ENCODE measurements at regions not wholly inside any gene's neighbourhood (a gene's known extent, or its start where the extent isn't known, plus 50 kb on each side); places are given as distances from the start of the nearest gene placed in this dataset.

- H3K27ac Mint-ChIP-seq = no peak overlapping the region
- H3K4me1 Mint-ChIP-seq = no peaks in the 10 kb centered on the region
- no peak overlapping the region for H3K4me3 Mint-ChIP-seq
- peaks cover 5% of the 10 kb centered on the region for H3K27me3 Mint-ChIP-seq
- no peaks in the 10 kb centered on the region for H3K9me3 Mint-ChIP-seq
- H3K36me3 Mint-ChIP-seq = peaks cover 2% of the 10 kb centered on the region
Observed at GRCh38 chr1:147811273-147811672, 50.9 kb upstream of the GJA5 start.

- Mint-ChIP-seq H3K27me3 (peaks cover 5% of the 10 kb centered on the region), H3K9me3 (no peaks in the 10 kb centered on the region), H3K36me3 (peaks cover 2% of the 10 kb centered on the region), H3K4me3 (no peak overlapping the region), H3K4me1 (no peaks in the 10 kb centered on the region), H3K27ac (no peak overlapping the region)
Observed at GRCh38 chr1:147811751-147812150, 51.3 kb upstream of the GJA5 start.

GRCh38 chr1:147812799-147813198 is 52.4 kb upstream of the GJA5 start:
- Mint-ChIP-seq H3K36me3 (peaks cover 2% of the 10 kb centered on the region), H3K4me1 (no peaks in the 10 kb centered on the region), H3K27me3 (peaks cover 6% of the 10 kb centered on the region), H3K27ac (peak overlapping the region in 1 of 3 donors; percentile 13), H3K9me3 (no peaks in the 10 kb centered on the region), H3K4me3 (no peak overlapping the region)

GRCh38 chr1:147815503-147815902 is 55.1 kb upstream of the GJA5 start:
- H3K9me3 Mint-ChIP-seq = no peaks in the 10 kb centered on the region
- no peak overlapping the region for H3K27ac Mint-ChIP-seq
- H3K36me3 Mint-ChIP-seq = peaks cover 2% of the 10 kb centered on the region
- H3K4me1 Mint-ChIP-seq = no peaks in the 10 kb centered on the region
- H3K4me3 Mint-ChIP-seq = no peak overlapping the region
- peaks cover 9% of the 10 kb centered on the region for H3K27me3 Mint-ChIP-seq

DNA sequence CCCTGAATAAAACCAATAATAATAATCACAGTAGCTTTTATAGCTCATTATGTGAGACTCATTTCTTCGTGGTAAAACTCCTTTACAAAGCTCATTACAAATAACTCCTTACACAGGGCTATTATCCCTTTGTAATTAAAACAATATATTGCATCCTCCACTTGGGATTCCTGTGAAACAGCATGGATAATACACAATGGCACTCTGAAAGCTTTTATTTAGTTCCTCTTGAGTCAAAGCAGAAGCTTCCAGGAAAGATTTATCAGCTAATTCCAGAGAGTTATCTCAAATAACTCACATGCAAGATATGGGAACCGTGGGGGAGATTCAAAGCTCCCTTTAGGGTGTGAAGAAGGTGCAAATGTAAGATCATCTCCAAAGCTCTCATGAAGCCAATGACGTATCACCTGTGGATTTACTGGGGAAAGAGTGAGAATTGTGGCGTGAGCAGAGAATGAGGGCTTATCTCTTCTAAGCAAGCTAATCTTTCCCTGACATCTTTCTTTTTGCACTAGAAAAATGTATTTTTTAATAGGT is 60.4 kb upstream of the GJA5 start:
- peaks cover 7% of the 10 kb centered on the region for H3K27me3 Mint-ChIP-seq
- no peak overlapping the region for H3K27ac Mint-ChIP-seq
- no peaks in the 10 kb centered on the region for H3K9me3 Mint-ChIP-seq
- H3K4me1 Mint-ChIP-seq = no peaks in the 10 kb centered on the region
- H3K4me3 Mint-ChIP-seq = no peak overlapping the region
- H3K36me3 Mint-ChIP-seq = no peaks in the 10 kb centered on the region

GRCh38 chr1:147821883-147822282 is 61.5 kb upstream of the GJA5 start:
- Mint-ChIP-seq H3K4me1 (no peaks in the 10 kb centered on the region), H3K9me3 (no peaks in the 10 kb centered on the region), H3K36me3 (no peaks in the 10 kb centered on the region), H3K27me3 (peaks cover 7% of the 10 kb centered on the region), H3K27ac (no peak overlapping the region), H3K4me3 (no peak overlapping the region)

GRCh38 chr1:147822292-147822691 is 61.9 kb upstream of the GJA5 start:
- no peak overlapping the region for H3K4me3 Mint-ChIP-seq
- peaks cover 5% of the 10 kb centered on the region for H3K27me3 Mint-ChIP-seq
- H3K27ac Mint-ChIP-seq = no peak overlapping the region
- H3K4me1 Mint-ChIP-seq = no peaks in the 10 kb centered on the region
- no peaks in the 10 kb centered on the region for H3K36me3 Mint-ChIP-seq
- H3K9me3 Mint-ChIP-seq = no peaks in the 10 kb centered on the region

DNA sequence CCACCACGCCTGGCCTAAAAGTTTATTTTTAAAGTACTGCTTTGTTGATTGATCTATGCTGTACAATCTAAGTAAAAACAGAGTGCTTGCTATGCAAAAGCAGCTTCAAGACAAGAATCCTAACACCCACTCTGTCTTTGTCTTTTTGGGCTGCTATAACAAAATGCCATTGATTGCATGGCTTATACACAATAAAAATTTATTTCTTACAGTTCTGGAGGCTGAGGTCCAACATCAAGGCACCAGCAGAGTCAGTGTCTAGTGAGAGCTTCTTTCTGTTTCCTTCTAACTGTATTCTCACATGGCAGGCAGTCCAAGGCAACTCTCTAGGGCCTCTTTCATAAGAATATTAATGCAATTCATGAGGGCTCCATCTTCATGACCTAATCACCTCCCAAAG is 63.6 kb upstream of the GJA5 start:
- Mint-ChIP-seq H3K27me3 (peaks cover 5% of the 10 kb centered on the region), H3K27ac (no peak overlapping the region), H3K4me1 (no peaks in the 10 kb centered on the region), H3K36me3 (no peaks in the 10 kb centered on the region), H3K9me3 (no peaks in the 10 kb centered on the region), H3K4me3 (no peak overlapping the region)

- H3K27me3 Mint-ChIP-seq = peaks cover 7% of the 10 kb centered on the region
Observed at GRCh38 chr1:147824798-147825197, 64.4 kb upstream of the GJA5 start.

DNA sequence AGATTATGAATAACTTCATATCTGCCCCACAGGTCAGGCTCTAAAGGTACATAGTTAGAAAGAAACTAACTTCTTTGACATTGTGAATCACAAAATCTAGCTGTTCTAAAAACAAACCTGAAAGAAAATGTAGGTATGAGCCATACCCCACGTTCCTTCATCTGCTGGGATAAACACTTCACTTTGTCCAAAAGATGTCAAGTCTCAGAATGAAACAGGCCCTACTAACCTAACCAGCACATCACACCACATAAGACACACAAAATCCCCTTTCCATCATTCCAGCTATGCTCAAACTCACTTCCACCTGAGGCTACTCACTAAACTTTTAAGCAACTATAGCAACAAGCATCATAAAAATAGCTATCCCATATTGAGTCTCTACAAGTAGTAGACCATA is 65.2 kb upstream of the GJA5 start:
- Mint-ChIP-seq H3K4me3 (no peak overlapping the region), H3K4me1 (no peaks in the 10 kb centered on the region), H3K27ac (no peak overlapping the region), H3K36me3 (no peaks in the 10 kb centered on the region), H3K27me3 (peaks cover 2% of the 10 kb centered on the region), H3K9me3 (no peaks in the 10 kb centered on the region)

More at GRCh38 chr1:147824798-147825197, 64.4 kb upstream of the GJA5 start:
- H3K4me3 Mint-ChIP-seq = no peak overlapping the region
- no peaks in the 10 kb centered on the region for H3K9me3 Mint-ChIP-seq
- no peaks in the 10 kb centered on the region for H3K36me3 Mint-ChIP-seq
- H3K27ac Mint-ChIP-seq = no peak overlapping the region
- H3K4me1 Mint-ChIP-seq = no peaks in the 10 kb centered on the region

DNA sequence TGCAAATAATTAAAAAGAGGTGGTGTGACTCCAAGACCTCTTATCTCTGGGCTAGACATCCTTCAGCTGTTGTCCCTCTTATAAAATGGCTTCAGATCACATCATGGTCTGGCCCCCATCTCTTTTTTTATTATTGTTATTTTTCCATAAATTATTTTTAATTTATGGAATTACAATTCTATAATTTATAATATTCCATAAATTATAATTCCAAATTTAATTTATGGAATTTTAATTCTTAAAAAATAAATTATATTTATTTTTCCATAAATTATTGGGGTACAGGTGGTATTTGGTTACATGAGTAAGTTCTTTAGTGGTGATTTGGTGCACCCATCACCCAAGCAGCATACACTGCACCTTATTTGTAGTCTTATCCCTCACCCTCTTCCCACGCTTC is 65.9 kb upstream of the GJA5 start:
- H3K4me3 Mint-ChIP-seq = no peak overlapping the region
- H3K4me1 Mint-ChIP-seq = no peaks in the 10 kb centered on the region
- peaks cover 1% of the 10 kb centered on the region for H3K27me3 Mint-ChIP-seq
- no peaks in the 10 kb centered on the region for H3K36me3 Mint-ChIP-seq
- H3K9me3 Mint-ChIP-seq = no peaks in the 10 kb centered on the region
- no peak overlapping the region for H3K27ac Mint-ChIP-seq

- Mint-ChIP-seq H3K4me1 (peaks cover 0 to 1% (median 0%) of the 10 kb centered on the region in 3 donors), H3K9me3 (peaks cover 0 to 2% (median 0%) of the 10 kb centered on the region in 3 donors), H3K27me3 (peaks cover 6% of the 10 kb centered on the region), H3K36me3 (no peaks in the 10 kb centered on the region), H3K27ac (no peak overlapping the region), H3K4me3 (no peak overlapping the region)
Observed at GRCh38 chr1:147833231-147833860, 69.2 kb upstream of the GJA8 start.

DNA sequence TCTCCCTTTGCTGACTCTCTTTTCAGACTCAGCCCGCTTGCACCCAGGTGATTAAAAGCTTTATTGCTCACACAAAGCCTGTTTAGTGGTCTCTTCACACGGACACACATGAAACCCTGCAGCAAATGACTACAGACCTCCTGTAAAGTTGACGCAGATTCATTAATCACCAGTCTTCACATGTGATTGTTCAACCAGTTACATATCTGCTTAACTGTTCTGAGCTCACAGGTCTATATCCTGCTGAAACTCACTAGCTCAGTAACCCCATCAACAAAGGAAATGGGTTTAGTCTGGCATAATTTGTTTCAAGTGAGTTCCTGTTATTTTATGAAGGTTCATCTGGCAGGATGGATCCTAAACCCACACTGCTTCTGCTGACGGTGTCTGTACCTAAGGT is 68.4 kb upstream of the GJA8 start:
- Mint-ChIP-seq H3K36me3 (no peaks in the 10 kb centered on the region), H3K4me3 (no peak overlapping the region), H3K4me1 (peaks cover 0 to 1% (median 0%) of the 10 kb centered on the region in 3 donors), H3K9me3 (peaks cover 0 to 2% (median 0%) of the 10 kb centered on the region in 3 donors), H3K27me3 (peaks cover 4% of the 10 kb centered on the region), H3K27ac (no peak overlapping the region)

DNA sequence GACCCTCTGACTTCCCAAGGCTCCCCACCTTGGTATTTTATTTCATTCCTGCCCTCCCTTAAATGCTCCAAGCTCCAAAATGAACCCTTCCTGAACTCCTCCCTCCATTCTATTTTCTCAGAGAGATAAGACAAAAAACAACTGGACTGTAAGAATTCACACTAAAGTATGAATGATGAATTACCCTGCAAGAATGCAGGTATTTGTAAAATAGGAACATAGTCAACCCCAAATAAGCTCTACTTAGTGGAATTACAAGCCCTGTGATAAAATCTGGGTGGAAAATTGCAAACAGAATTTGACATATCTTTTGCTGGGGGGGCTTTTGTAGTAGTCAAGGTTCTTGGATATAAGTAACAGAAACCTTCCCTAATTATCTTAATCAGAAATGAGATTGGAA is 67.8 kb upstream of the GJA8 start:
- Mint-ChIP-seq H3K4me1 (peaks cover 0 to 1% (median 0%) of the 10 kb centered on the region in 3 donors), H3K4me3 (no peak overlapping the region), H3K27me3 (peaks cover 4% of the 10 kb centered on the region), H3K9me3 (peaks cover 0 to 2% (median 0%) of the 10 kb centered on the region in 3 donors), H3K27ac (no peak overlapping the region), H3K36me3 (no peaks in the 10 kb centered on the region)

GRCh38 chr1:147837129-147837963 is 65.2 kb upstream of the GJA8 start:
- H3K36me3 Mint-ChIP-seq = no peaks in the 10 kb centered on the region
- H3K27ac Mint-ChIP-seq = no peak overlapping the region
- peaks cover 0 to 2% (median 0%) of the 10 kb centered on the region in 3 donors for H3K9me3 Mint-ChIP-seq
- peaks cover 0 to 1% (median 0%) of the 10 kb centered on the region in 3 donors for H3K4me1 Mint-ChIP-seq
- peaks cover 6% of the 10 kb centered on the region for H3K27me3 Mint-ChIP-seq
- no peak overlapping the region for H3K4me3 Mint-ChIP-seq

- H3K4me1 Mint-ChIP-seq = peaks cover 0 to 1% (median 0%) of the 10 kb centered on the region in 3 donors
- H3K9me3 Mint-ChIP-seq = peaks cover 0 to 2% (median 0%) of the 10 kb centered on the region in 3 donors
- no peak overlapping the region for H3K4me3 Mint-ChIP-seq
- H3K27me3 Mint-ChIP-seq = peaks cover 6% of the 10 kb centered on the region
- H3K36me3 Mint-ChIP-seq = no peaks in the 10 kb centered on the region
- no peak overlapping the region for H3K27ac Mint-ChIP-seq
Observed at GRCh38 chr1:147837964-147838292, 64.7 kb upstream of the GJA8 start.
